BLaER1 (cell line): ENCODE measurements at regions not wholly inside any gene's neighbourhood (a gene's known extent, or its start where the extent isn't known, plus 50 kb on each side); places are given as distances from the start of the nearest gene placed in this dataset.
"Not testable (repeated sequence)": the region's sequence is repeated elsewhere in the genome, so short reads cannot be mapped to it uniquely, and the experiment has no call there.

Experiments
- H3K27ac ChIP-seq: shearing (Covaris generic); formaldehyde crosslinking; 2 replicates; pipeline ENCODE4 v1.8.1; 2022
- H3K27me3 ChIP-seq: shearing (Covaris generic); formaldehyde crosslinking; 2 replicates; pipeline ENCODE4 v1.8.1; 2022
- H3K36me3 ChIP-seq: shearing (Covaris generic); formaldehyde crosslinking; 2 replicates; pipeline ENCODE4 v1.8.1; 2022
- H3K4me1 ChIP-seq: shearing (Covaris generic); formaldehyde crosslinking; 2 replicates; pipeline ENCODE4 v1.8.1; 2022
- H3K4me2 ChIP-seq: shearing (Covaris generic); formaldehyde crosslinking; 2 replicates; pipeline ENCODE4 v1.8.1; 2022
- H3K4me3 ChIP-seq: shearing (Covaris generic); formaldehyde crosslinking; 2 replicates; pipeline ENCODE4 v1.8.1; 2022
- H3K9ac ChIP-seq: shearing (Covaris generic); formaldehyde crosslinking; 2 replicates; pipeline ENCODE4 v1.8.1; 2022
- H3K9me3 ChIP-seq: shearing (Covaris generic); formaldehyde crosslinking; 2 replicates; pipeline ENCODE4 v1.8.1; 2022
- H4K20me1 ChIP-seq: shearing (Covaris generic); formaldehyde crosslinking; 2 replicates; pipeline ENCODE4 v1.8.1; 2022
- Cebpa-rat ChIP-seq: shearing (Covaris generic); IDR thresholded peaks from 2 replicates; pipeline ENCODE4 v1.8.1; 2022

DNA sequence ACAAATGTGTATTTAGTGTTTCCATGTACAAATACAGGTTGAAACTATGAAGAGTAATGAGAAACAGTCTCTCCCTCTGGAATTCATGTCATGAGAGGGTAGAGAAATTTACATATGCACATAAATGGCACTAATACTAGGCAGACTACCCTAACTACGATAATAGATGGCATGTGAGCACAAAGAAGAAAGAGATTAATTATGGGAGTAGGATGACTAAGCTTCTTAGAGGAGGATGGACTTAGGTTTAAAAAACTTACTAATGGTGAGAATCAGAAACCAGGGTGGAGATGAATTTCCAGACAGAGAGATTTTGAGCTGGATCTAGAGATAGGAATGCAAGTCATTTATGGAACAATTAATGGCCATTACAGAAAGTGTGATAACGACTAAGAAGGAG lies 225.3 kb upstream of the HTR1E start:
- no peak overlapping the region for H3K4me3 ChIP-seq
- H3K36me3 ChIP-seq, result no peaks in the 10 kb centered on the region
- TF ChIP-seq Cebpa-rat, result no peak
- no peaks in the 10 kb centered on the region for H3K4me1 ChIP-seq
- no peaks in the 10 kb centered on the region for H4K20me1 ChIP-seq
- no peak overlapping the region for H3K9ac ChIP-seq
- H3K27ac ChIP-seq, result no peak overlapping the region
- H3K27me3 ChIP-seq, result no peaks in the 10 kb centered on the region
- H3K4me2 ChIP-seq, result no peak overlapping the region
- no peaks in the 10 kb centered on the region for H3K9me3 ChIP-seq

- Histone ChIP-seq H4K20me1 (no peaks in the 10 kb centered on the region), H3K27ac (no peak overlapping the region), H3K27me3 (no peaks in the 10 kb centered on the region), H3K9me3 (no peaks in the 10 kb centered on the region), H3K4me3 (no peak overlapping the region), H3K4me1 (no peaks in the 10 kb centered on the region), H3K4me2 (no peak overlapping the region), H3K36me3 (no peaks in the 10 kb centered on the region), H3K9ac (no peak overlapping the region)
- no peak for TF ChIP-seq Cebpa-rat
Measured at GRCh38 chr6:86707545-86708120, 229.7 kb upstream of the HTR1E start.

GRCh38 chr6:86706449-86706848 lies 230.9 kb upstream of the HTR1E start:
- Histone ChIP-seq H3K27me3 (no peaks in the 10 kb centered on the region), H3K4me1 (no peaks in the 10 kb centered on the region), H3K9ac (no peak overlapping the region), H3K4me3 (no peak overlapping the region), H3K27ac (no peak overlapping the region), H3K4me2 (no peak overlapping the region), H3K36me3 (no peaks in the 10 kb centered on the region), H4K20me1 (no peaks in the 10 kb centered on the region), H3K9me3 (no peaks in the 10 kb centered on the region)
- TF ChIP-seq Cebpa-rat, result no peak

DNA sequence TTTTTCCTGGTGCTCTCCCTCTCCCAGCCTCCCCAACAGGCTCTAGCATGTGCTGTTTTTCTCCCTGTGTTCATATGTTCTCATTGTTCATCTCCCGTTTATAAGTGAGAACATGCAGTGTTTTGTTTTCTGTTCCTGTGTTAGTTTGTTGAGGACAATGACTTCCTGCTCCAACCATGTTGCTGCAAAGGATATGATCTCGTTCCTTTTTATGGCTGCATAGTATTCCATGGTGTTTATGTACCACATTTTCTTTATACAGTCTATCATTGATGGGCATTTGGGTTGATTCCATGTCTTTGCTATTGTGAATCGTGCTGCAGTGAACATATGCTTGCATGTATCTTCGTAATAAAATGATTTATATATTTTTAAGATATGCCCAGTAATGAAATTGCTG lies 236.1 kb upstream of the HTR1E start:
- H3K36me3 ChIP-seq, H3K27ac ChIP-seq, H3K9ac ChIP-seq, H3K27me3 ChIP-seq, H3K4me3 ChIP-seq, H3K9me3 ChIP-seq, H4K20me1 ChIP-seq, H3K4me2 ChIP-seq, H3K4me1 ChIP-seq: not testable (repeated sequence)

DNA sequence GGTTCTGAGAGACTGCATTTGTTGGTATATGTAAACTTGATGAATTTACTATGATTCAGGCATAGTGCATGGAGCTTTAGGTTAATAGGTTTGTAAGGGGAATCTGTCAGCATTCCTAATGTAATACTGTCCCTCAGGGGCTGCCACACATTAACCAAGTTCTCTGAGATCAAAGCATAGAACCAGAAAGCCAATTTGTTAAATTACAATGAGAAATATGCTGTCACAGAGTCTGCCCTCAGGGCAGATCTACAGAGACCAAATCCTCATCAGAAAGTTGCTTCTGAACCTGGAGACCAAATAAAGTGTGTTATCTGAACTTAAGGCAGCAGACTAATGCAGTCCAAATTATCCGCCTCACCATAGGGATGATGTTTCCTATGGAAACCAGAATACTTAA lies 250.8 kb upstream of the HTR1E start:
- H3K4me1 ChIP-seq, result no peaks in the 10 kb centered on the region
- H3K36me3 ChIP-seq, result no peaks in the 10 kb centered on the region
- no peaks in the 10 kb centered on the region for H4K20me1 ChIP-seq

GRCh38 chr6:86685230-86685797 lies 252.0 kb upstream of the HTR1E start:
- no peak for TF ChIP-seq Cebpa-rat
- Histone ChIP-seq H3K9me3 (no peaks in the 10 kb centered on the region), H3K9ac (no peak overlapping the region), H3K4me2 (no peak overlapping the region), H3K4me1 (no peaks in the 10 kb centered on the region), H4K20me1 (no peaks in the 10 kb centered on the region), H3K27ac (no peak overlapping the region), H3K4me3 (no peak overlapping the region), H3K36me3 (no peaks in the 10 kb centered on the region), H3K27me3 (no peaks in the 10 kb centered on the region)

More for the DNA sequence above, 250.8 kb upstream of the HTR1E start:
- no peak overlapping the region for H3K4me2 ChIP-seq
- H3K4me3 ChIP-seq, result no peak overlapping the region
- H3K27me3 ChIP-seq, result no peaks in the 10 kb centered on the region
- H3K9me3 ChIP-seq, result no peaks in the 10 kb centered on the region
- no peak for TF ChIP-seq Cebpa-rat
- no peak overlapping the region for H3K27ac ChIP-seq
- no peak overlapping the region for H3K9ac ChIP-seq

DNA sequence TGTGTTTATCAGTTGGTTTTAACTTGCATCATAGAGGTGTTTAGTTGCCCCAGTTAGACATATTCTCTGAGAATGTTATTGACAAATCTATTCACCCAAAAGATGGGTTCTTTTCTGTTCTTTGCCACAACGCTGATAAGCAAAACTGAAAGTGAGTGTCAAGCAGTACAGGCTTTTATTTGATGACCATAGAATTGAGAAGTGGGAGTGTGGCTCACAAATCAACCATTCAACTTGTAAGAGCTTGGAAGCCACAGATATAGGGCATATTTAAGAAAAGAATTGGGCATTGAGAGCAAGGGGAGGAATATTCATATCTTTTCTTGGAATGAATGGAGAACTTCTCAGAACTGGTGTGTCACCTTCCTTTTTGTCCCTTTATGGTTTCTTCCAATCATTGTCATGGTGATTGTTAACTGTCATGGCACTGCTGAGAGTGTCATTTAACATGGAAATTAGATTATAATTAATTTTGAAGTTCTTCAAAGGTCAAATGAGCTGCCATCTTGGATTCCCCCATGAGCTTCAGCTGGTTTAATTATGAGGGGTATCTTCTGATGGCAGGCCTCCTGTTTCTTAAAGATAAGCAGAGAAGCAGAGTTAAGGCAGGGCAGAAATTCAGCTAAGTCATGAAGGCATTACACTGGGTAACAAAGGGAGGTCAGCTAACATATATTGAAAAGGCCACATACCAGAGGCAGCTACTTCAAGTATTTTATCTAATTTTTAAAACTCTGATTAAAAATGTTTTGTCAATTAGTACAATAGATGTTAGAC lies 254.0 kb upstream of the HTR1E start:
- H3K36me3 ChIP-seq, result no peaks in the 10 kb centered on the region
- no peak for TF ChIP-seq Cebpa-rat
- no peak overlapping the region for H3K9ac ChIP-seq
- no peak overlapping the region for H3K4me3 ChIP-seq
- H3K27ac ChIP-seq, result no peak overlapping the region
- no peaks in the 10 kb centered on the region for H3K9me3 ChIP-seq
- H3K4me1 ChIP-seq, result no peaks in the 10 kb centered on the region
- no peak overlapping the region for H3K4me2 ChIP-seq
- no peaks in the 10 kb centered on the region for H3K27me3 ChIP-seq
- no peaks in the 10 kb centered on the region for H4K20me1 ChIP-seq

DNA sequence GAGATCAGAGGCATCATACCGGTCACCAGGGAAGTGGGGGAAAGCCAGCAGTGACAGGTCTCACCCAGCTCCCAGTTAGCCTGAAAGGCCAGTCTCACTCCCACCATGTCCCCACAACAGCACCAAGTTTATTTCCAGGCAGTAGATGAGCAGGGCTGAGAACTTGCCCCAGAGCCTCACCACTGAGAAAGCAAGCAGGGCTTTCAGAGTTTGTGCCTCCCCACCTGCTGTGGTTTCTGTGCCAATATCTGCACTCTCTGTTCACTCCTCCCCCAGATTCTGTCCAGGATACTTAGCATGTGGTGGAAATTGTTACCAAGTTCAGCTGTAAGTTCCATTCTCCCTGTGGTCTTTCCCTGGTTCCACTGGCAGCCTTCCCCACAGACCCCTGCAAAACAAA lies 255.0 kb upstream of the HTR1E start:
- no peak overlapping the region for H3K27ac ChIP-seq
- H3K4me1 ChIP-seq, result no peaks in the 10 kb centered on the region
- H3K9ac ChIP-seq, result no peak overlapping the region
- H3K36me3 ChIP-seq, result no peaks in the 10 kb centered on the region
- no peaks in the 10 kb centered on the region for H3K27me3 ChIP-seq
- no peaks in the 10 kb centered on the region for H3K9me3 ChIP-seq
- H4K20me1 ChIP-seq, result no peaks in the 10 kb centered on the region
- no peak overlapping the region for H3K4me2 ChIP-seq
- H3K4me3 ChIP-seq, result no peak overlapping the region
- TF ChIP-seq Cebpa-rat, result no peak

DNA sequence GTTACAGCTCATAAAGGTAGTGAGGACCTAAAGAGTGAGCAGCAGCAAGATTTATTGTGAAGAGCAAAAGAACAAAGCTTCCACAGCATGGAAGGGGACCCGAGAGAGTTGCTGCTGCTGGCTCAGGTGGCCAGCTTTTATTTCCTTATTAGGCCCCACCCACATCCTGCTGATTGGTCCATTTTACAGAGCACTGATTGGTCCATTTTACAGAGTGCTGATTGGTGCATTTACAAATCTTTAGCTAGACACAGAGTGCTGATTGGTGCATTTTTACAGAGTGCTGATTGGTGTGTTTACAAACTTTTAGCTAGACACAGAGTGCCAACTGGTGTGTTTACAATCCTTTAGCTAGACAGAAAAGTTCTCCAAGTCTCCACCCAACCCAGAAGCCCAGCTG lies 256.2 kb upstream of the HTR1E start:
- H3K36me3 ChIP-seq, H4K20me1 ChIP-seq, H3K27me3 ChIP-seq, H3K4me1 ChIP-seq, H3K4me2 ChIP-seq, H3K9ac ChIP-seq, H3K9me3 ChIP-seq, H3K4me3 ChIP-seq, H3K27ac ChIP-seq: not testable (repeated sequence)

DNA sequence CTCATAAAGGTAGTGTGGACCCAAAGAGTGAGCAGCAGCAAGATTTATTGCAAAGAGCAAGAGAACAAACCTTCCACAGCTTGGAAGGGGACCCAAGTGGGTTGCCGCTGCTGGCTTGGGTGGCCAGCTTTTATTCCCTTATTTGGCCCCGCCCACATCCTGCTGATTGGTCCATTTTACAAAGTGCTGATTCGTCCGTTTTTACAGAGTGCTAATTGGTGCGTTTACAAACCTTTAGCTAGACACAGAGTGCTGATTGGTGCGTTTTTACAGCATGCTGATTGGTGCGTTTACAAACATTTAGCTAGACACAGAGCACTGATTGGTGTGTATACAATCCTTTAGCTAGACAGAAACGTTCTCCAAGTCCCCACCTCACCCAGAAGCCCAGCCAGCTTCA lies 265.2 kb upstream of the HTR1E start:
- not testable (repeated sequence) for H3K4me3 ChIP-seq, H4K20me1 ChIP-seq, H3K27me3 ChIP-seq, H3K27ac ChIP-seq, H3K9me3 ChIP-seq, H3K4me2 ChIP-seq, H3K9ac ChIP-seq, H3K4me1 ChIP-seq, H3K36me3 ChIP-seq
